ENCODE measurements at regions not wholly inside any gene's neighbourhood (a gene's known extent, or its start where the extent isn't known, plus 50 kb on each side); places are given as distances from the start of the nearest gene placed in this dataset.

- Mint-ChIP-seq H3K4me1 (ENCODE audit: low read depth) (peaks cover 7% of the 10 kb centered on the region), H3K9me3 (no peaks in the 10 kb centered on the region), H3K36me3 (ENCODE audit: low read depth) (no peaks in the 10 kb centered on the region), H3K27me3 (peaks cover 27% of the 10 kb centered on the region), H3K27ac (no peak overlapping the region), H3K4me3 (no peak overlapping the region)
- ChIA-PET POLR2A (no interaction called here), CTCF (interaction anchor here (0.5 kb wide), 1 partner anchor 12 kb away, joined by 3 read pairs; no protein-coding TSS in a partner anchor)
- no peak for ATAC-seq (ENCODE audit: poor library complexity)
- no peak for TF ChIP-seq CTCF (IDR thresholded peaks at IDR 0.05)
- no peaks in the 10 kb centered on the region for H3K36me3 ChIP-seq (ENCODE audit: insufficient read depth, low read length)
- peaks cover 10 to 18% of the 10 kb centered on the region in 2 experiments for H3K27me3 ChIP-seq (ENCODE audit: control insufficient read depth in 1 of 2, insufficient read depth in 2 of 2, low read length in 2 of 2)
- no peak for DNase-seq
- H3K4me3 ChIP-seq (ENCODE audit: low read length) = no peak overlapping the region
- no peaks in the 10 kb centered on the region for H3K9me3 ChIP-seq (ENCODE audit: control insufficient read depth in 1 of 2, insufficient read depth in 1 of 2, low read length in 2 of 2)
- H3K27ac ChIP-seq (ENCODE audit: low read depth in 1 of 2, low read length in 2 of 2) = no peak overlapping the region
- intact Hi-C loops (cut with DNase I, micrococcal nuclease) = no loop called here
- peaks cover 7% of the 10 kb centered on the region for H3K4me1 ChIP-seq (ENCODE audit: insufficient read depth, low read length)
These were observed 59.8 kb upstream of the NLK start for GRCh38 chr17:27982688-27983087.

- no peak overlapping the region for H3K4me3 ChIP-seq (ENCODE audit: low read length)
- POLR2A ChIA-PET = no interaction called here
- no peaks in the 10 kb centered on the region for H3K9me3 ChIP-seq (ENCODE audit: control insufficient read depth in 1 of 2, insufficient read depth in 1 of 2, low read length in 2 of 2)
- ATAC-seq (ENCODE audit: poor library complexity) (no peak), DNase-seq (no peak)
- Mint-ChIP-seq H3K4me1 (ENCODE audit: low read depth) (peaks cover 7% of the 10 kb centered on the region), H3K27ac (no peak overlapping the region), H3K9me3 (no peaks in the 10 kb centered on the region), H3K27me3 (peaks cover 27% of the 10 kb centered on the region), H3K4me3 (no peak overlapping the region), H3K36me3 (ENCODE audit: low read depth) (no peaks in the 10 kb centered on the region)
- peaks cover 10 to 18% of the 10 kb centered on the region in 2 experiments for H3K27me3 ChIP-seq (ENCODE audit: control insufficient read depth in 1 of 2, insufficient read depth in 2 of 2, low read length in 2 of 2)
- intact Hi-C loops (cut with DNase I, micrococcal nuclease) = no loop called here
- no peak for TF ChIP-seq CTCF (IDR thresholded peaks at IDR 0.05)
- CTCF ChIA-PET = no interaction called here
- no peaks in the 10 kb centered on the region for H3K36me3 ChIP-seq (ENCODE audit: insufficient read depth, low read length)
- peaks cover 7% of the 10 kb centered on the region for H3K4me1 ChIP-seq (ENCODE audit: insufficient read depth, low read length)
- no peak overlapping the region for H3K27ac ChIP-seq (ENCODE audit: low read depth in 1 of 2, low read length in 2 of 2)
These were observed 58.6 kb upstream of the NLK start for GRCh38 chr17:27983853-27984252.

- peaks cover 27% of the 10 kb centered on the region for H3K27me3 Mint-ChIP-seq
- no peak for DNase-seq
- intact Hi-C loops (cut with DNase I, micrococcal nuclease) = no loop called here
- Histone ChIP-seq H3K27ac (ENCODE audit: low read depth in 1 of 2, low read length in 2 of 2) (no peak overlapping the region), H3K27me3 (ENCODE audit: control insufficient read depth in 1 of 2, insufficient read depth in 2 of 2, low read length in 2 of 2) (peaks cover 10 to 18% of the 10 kb centered on the region in 2 experiments), H3K36me3 (ENCODE audit: insufficient read depth, low read length) (no peaks in the 10 kb centered on the region), H3K9me3 (ENCODE audit: control insufficient read depth in 1 of 2, insufficient read depth in 1 of 2, low read length in 2 of 2) (no peaks in the 10 kb centered on the region), H3K4me1 (ENCODE audit: insufficient read depth, low read length) (peaks cover 7% of the 10 kb centered on the region), H3K4me3 (ENCODE audit: low read length) (no peak overlapping the region)
- POLR2A ChIA-PET = no interaction called here
- H3K4me3 Mint-ChIP-seq = no peak overlapping the region
- no peak for TF ChIP-seq CTCF (IDR thresholded peaks at IDR 0.05)
- peaks cover 7% of the 10 kb centered on the region for H3K4me1 Mint-ChIP-seq (ENCODE audit: low read depth)
- no peak for ATAC-seq (ENCODE audit: poor library complexity)
- no peak overlapping the region for H3K27ac Mint-ChIP-seq
- H3K36me3 Mint-ChIP-seq (ENCODE audit: low read depth) = no peaks in the 10 kb centered on the region
- no peaks in the 10 kb centered on the region for H3K9me3 Mint-ChIP-seq
- CTCF ChIA-PET = no interaction called here
These were observed 58.1 kb upstream of the NLK start for GRCh38 chr17:27984404-27984803.
